Stomach (tissue), 4 donors: ENCODE measurements at regions not wholly inside any gene's neighbourhood (a gene's known extent, or its start where the extent isn't known, plus 50 kb on each side); places are given as distances from the start of the nearest gene placed in this dataset.

ENCODE experiments used
- POLR2A ChIP-seq, 4 donors: fragments of 450-650 bp; IDR thresholded peaks; one replicate each; pipeline ENCODE4 v1.6.1; 2016; ENCODE audit warnings: antibody characterized with exemption in 4 of 4, control low read depth in 2 of 4, mild to moderate bottlenecking in 1 of 4, moderate library complexity in 1 of 4
- TF ChIP-seq, protein P1 (sequence below), 7 experiments: fragments of 450-650 bp in 4 of 7; fragments of 200-600 bp in 3 of 7; sonication (generic) in 3 of 7; IDR thresholded peaks; one replicate each; pipeline ENCODE4 v1.5.1; 2016 to 2019; ENCODE audit warnings: antibody characterized with exemption in 7 of 7, control low read depth in 2 of 7, mild to moderate bottlenecking in 1 of 7

GRCh38 chr2:150858382-150858781 is 370.9 kb upstream of the RND3 start:
- no peak for TF ChIP-seq POLR2A (IDR thresholded peaks at IDR 0.05)
- TF ChIP-seq, protein P1, sequence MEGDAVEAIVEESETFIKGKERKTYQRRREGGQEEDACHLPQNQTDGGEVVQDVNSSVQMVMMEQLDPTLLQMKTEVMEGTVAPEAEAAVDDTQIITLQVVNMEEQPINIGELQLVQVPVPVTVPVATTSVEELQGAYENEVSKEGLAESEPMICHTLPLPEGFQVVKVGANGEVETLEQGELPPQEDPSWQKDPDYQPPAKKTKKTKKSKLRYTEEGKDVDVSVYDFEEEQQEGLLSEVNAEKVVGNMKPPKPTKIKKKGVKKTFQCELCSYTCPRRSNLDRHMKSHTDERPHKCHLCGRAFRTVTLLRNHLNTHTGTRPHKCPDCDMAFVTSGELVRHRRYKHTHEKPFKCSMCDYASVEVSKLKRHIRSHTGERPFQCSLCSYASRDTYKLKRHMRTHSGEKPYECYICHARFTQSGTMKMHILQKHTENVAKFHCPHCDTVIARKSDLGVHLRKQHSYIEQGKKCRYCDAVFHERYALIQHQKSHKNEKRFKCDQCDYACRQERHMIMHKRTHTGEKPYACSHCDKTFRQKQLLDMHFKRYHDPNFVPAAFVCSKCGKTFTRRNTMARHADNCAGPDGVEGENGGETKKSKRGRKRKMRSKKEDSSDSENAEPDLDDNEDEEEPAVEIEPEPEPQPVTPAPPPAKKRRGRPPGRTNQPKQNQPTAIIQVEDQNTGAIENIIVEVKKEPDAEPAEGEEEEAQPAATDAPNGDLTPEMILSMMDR (IDR thresholded peaks at IDR 0.05) = no peak
